Stimulated activated naive B cell treated with anti-CD40 and anti-IgM and Interleukin-4, amounts not matched to agents 10 μg/mL and 1 μg/mL and 100 μg/mL, for 72 hours (primary cell): ENCODE measurements at regions not wholly inside any gene's neighbourhood (a gene's known extent, or its start where the extent isn't known, plus 50 kb on each side); places are given as distances from the start of the nearest gene placed in this dataset.
A peak's percentile ranks its signal among the peaks of the same experiment; 100 is the strongest.

Source experiments
- ATAC-seq, 2 donors: fragments of 150-1000 bp; cut with Tn5 transposase; replicated peaks; 2 replicates each; pipeline ENCODE4 v1.10.0; 2021; ENCODE audit warnings: moderate library complexity in 1 of 2
- DNase-seq: peaks from one replicate; pipeline ENCODE4 v3.0.0; 2021
- H3K27ac Mint-ChIP-seq: one replicate; pipeline ENCODE4 v1.8.0; 2022; ENCODE audit warnings: mild to moderate bottlenecking, mixed read lengths
- H3K27me3 Mint-ChIP-seq, 2 donors: one replicate each; pipeline ENCODE4 v1.8.0; 2022; ENCODE audit warnings: mixed read lengths in 2 of 2
- H3K36me3 Mint-ChIP-seq, 2 donors: one replicate each; pipeline ENCODE4 v1.8.0; 2022; ENCODE audit warnings: mixed read lengths in 2 of 2, mild to moderate bottlenecking in 1 of 2
- H3K4me1 Mint-ChIP-seq, 2 donors: one replicate each; pipeline ENCODE4 v1.8.0; 2022; ENCODE audit warnings: mixed read lengths in 2 of 2, mild to moderate bottlenecking in 1 of 2
- H3K4me3 Mint-ChIP-seq, 2 donors: one replicate each; pipeline ENCODE4 v1.8.0; 2022; ENCODE audit warnings: mild to moderate bottlenecking in 2 of 2, mixed read lengths in 2 of 2, moderate library complexity in 1 of 2
- H3K9me3 Mint-ChIP-seq, 2 donors: one replicate each; pipeline ENCODE4 v1.8.0; 2022; ENCODE audit warnings: mixed read lengths in 2 of 2, mild to moderate bottlenecking in 1 of 2

DNA sequence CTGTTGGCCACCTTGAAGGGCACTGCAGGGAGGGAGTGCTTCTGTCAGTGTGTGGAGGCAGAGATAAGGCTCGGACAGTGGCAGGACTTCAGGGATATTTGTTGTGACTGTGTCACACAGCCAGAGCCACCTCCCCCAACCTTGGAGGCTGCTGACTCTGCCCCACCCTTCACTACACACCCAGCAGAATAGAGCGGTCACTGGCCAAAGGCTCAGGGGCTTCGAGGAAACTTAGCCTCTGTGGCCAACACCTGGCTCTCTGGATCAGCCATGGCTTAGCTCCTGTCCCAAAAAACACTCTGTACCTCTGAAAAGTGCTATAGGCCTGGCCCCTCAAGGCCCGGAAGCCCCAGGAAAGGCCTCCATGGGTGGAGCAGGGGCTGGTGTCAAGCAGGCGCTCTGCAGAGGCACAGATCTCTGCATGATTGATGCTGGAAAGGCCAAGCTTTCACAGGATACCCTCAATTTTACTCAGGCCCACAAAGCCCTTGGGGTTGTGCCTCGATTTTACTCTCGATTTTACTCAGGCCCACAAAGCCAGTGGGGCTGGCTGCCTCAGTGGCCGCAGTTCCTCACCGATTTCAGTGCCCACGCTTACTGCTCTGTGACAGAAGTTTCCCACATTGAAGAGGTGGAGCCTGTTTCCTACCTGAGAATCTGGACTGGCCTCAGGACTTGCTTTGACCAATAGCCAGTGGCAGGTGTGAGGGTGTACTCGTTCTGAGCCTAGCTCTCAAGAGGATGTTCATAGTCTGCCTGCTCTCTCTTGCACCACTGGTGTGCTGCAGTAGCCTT lies 113.2 kb upstream of the GPR26 start:
- Mint-ChIP-seq H3K27ac (peak overlapping the region; percentile 53), H3K4me3 (no peak overlapping the region), H3K27me3 (peaks cover 6 to 8% of the 10 kb centered on the region in 2 donors), H3K4me1 (peaks cover 0 to 2% of the 10 kb centered on the region in 2 donors), H3K9me3 (no peaks in the 10 kb centered on the region), H3K36me3 (no peaks in the 10 kb centered on the region)
- DNase-seq (no peak), ATAC-seq (peak; percentile 23 to 75)

GRCh38 chr10:123553810-123554430 lies 112.2 kb upstream of the GPR26 start:
- Mint-ChIP-seq H3K27ac (no peak overlapping the region), H3K9me3 (no peaks in the 10 kb centered on the region), H3K4me1 (peaks cover 0 to 4% of the 10 kb centered on the region in 2 donors), H3K36me3 (no peaks in the 10 kb centered on the region), H3K27me3 (peaks cover 6 to 8% of the 10 kb centered on the region in 2 donors), H3K4me3 (no peak overlapping the region)
- no peak for DNase-seq
- peak in 1 of 2 donors; percentile 15 for ATAC-seq

GRCh38 chr10:123554656-123555055 lies 111.5 kb upstream of the GPR26 start:
- peaks cover 3 to 7% of the 10 kb centered on the region in 2 donors for H3K4me1 Mint-ChIP-seq
- H3K4me3 Mint-ChIP-seq = no peak overlapping the region
- H3K9me3 Mint-ChIP-seq = no peaks in the 10 kb centered on the region

DNA sequence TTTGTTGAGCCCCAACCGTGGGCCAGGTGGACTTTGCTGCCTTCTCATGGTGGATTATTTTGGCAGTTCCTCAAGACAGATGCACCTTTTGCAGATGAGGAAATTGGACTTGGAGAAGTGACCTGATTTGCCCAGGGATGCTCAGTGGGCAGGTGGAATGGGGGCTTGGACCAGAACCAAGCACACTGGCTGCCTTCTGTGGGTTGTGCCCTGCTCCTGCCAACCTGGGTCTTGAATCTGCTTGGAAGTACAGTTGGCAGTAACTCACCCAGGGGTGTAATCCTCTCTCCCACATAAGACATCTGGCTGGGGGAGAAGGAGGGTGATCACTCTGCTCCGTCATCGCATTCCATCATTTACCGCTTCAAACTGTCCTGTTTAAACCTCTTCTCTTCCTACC lies 110.5 kb upstream of the GPR26 start:
- Mint-ChIP-seq H3K27ac (no peak overlapping the region), H3K4me3 (no peak overlapping the region), H3K27me3 (peaks cover 12 to 19% of the 10 kb centered on the region in 2 donors), H3K9me3 (no peaks in the 10 kb centered on the region), H3K4me1 (peaks cover 3 to 8% of the 10 kb centered on the region in 2 donors), H3K36me3 (no peaks in the 10 kb centered on the region)
- DNase-seq = no peak
- ATAC-seq = no peak

More at GRCh38 chr10:123554656-123555055, 111.5 kb upstream of the GPR26 start:
- H3K27ac Mint-ChIP-seq = no peak overlapping the region
- DNase-seq = no peak
- peaks cover 11 to 12% of the 10 kb centered on the region in 2 donors for H3K27me3 Mint-ChIP-seq
- ATAC-seq = no peak
- no peaks in the 10 kb centered on the region for H3K36me3 Mint-ChIP-seq

DNA sequence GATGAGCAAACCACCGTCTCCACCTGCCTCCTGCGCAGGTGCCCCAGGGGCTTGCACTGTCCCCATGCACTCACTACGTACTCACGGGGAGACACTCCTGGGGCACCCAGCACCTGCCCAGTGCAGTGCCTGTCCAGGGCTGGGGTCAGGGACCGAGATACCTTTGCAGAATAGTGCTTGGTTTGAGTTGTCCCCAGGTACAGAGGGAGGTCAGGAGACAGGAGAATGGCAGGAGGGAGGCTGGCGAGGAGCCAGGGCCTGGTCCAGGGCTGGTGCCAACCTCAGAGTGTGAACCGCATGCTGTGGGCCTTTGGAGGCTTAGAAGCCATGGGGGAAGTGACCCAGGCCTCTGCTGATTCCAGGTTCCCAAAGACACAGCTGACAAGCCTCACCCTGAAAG lies 110.1 kb upstream of the GPR26 start:
- H3K4me1 Mint-ChIP-seq = peaks cover 3 to 8% of the 10 kb centered on the region in 2 donors
- no peaks in the 10 kb centered on the region for H3K36me3 Mint-ChIP-seq
- no peak overlapping the region for H3K4me3 Mint-ChIP-seq
- peaks cover 15 to 22% of the 10 kb centered on the region in 2 donors for H3K27me3 Mint-ChIP-seq
- no peak for ATAC-seq
- no peaks in the 10 kb centered on the region for H3K9me3 Mint-ChIP-seq
- H3K27ac Mint-ChIP-seq = no peak overlapping the region
- no peak for DNase-seq

DNA sequence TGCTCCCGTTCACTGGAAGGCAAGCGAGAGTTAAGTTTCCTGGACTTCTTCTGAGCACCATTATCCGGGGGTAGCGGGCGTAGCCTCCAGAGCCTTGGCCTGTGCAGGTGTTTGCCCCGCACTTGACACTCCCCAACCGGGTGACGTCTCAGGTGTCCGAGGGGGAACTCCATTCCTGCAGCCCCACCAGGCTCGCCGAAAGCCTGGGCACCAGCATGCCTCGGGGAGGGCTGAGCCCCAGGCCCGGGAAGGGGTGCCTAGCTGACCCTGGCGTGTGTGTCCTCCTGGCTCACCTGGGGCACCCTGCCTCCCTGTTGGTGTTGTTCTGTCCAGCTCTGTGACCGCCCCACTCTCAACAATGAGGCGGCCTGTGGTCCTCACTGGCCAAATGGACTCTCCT lies 109.4 kb upstream of the GPR26 start:
- Mint-ChIP-seq H3K27me3 (peaks cover 14 to 20% of the 10 kb centered on the region in 2 donors), H3K4me1 (peaks cover 3 to 8% of the 10 kb centered on the region in 2 donors), H3K27ac (no peak overlapping the region), H3K36me3 (no peaks in the 10 kb centered on the region), H3K4me3 (no peak overlapping the region), H3K9me3 (no peaks in the 10 kb centered on the region)
- no peak for ATAC-seq
- DNase-seq = no peak

DNA sequence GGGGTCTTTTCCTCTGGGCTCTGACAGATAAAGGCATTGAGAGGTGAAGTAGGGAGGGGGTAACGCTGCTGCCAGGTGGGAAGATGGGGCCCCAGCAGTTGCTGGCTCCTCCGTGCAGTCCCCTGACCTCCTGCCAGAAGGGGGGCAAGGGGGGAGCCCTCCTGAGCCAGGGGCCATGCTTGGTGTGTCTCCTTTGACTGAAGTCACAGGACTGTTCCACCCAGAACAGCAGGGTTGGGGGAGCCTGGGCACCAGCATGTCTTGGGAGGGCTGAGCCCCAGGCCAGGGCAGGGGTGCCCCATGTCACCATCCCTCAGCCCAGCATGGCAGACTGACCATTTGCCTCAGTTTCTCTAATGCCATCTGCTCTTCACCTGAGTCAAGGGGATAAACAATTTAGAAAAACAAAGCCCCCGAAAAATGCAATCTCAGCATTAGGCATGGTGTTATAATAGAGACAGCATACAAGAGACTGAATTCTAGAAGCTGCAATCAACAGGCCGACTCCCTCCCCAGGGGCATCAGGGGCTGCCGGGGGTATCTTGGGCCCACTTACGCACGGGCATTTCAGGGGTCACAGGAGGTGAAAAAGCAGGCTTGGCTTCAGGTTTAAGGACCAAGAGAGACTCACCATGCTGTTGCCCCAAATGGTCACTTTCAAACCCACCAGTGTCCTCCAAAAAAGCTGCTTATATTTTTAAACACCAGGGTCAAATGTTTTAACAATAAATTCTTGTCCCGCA lies 108.6 kb upstream of the GPR26 start:
- ATAC-seq = no peak
- no peaks in the 10 kb centered on the region for H3K9me3 Mint-ChIP-seq
- H3K36me3 Mint-ChIP-seq = peaks cover 0 to 2% of the 10 kb centered on the region in 2 donors
- no peak for DNase-seq
- H3K27ac Mint-ChIP-seq = no peak overlapping the region
- H3K27me3 Mint-ChIP-seq = peaks cover 10 to 20% of the 10 kb centered on the region in 2 donors
- H3K4me1 Mint-ChIP-seq = peaks cover 3 to 8% of the 10 kb centered on the region in 2 donors
- no peak overlapping the region for H3K4me3 Mint-ChIP-seq

DNA sequence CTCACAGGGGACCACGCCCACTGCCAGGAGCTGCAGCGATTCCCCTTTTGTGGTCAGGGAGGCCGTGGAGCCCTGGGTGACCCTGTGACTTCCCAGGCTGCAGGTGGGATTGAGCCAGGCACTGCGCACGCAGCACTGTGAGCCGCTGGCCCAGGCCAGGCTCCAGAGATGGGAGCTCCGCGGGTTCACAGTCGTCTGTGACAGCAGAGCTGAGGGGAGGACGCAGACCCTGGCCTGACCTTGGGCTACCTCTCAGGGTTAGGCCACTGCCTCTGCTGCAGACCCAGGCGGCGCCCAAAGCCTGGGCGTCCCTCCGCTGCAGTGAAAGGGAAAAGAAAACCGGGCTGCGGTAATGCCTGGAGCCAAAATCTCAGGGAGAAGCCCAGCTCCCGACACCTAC lies 107.5 kb upstream of the GPR26 start:
- Mint-ChIP-seq H3K36me3 (peaks cover 0 to 2% of the 10 kb centered on the region in 2 donors), H3K27ac (no peak overlapping the region), H3K4me3 (no peak overlapping the region), H3K27me3 (peaks cover 10 to 20% of the 10 kb centered on the region in 2 donors), H3K4me1 (peaks cover 3 to 8% of the 10 kb centered on the region in 2 donors), H3K9me3 (no peaks in the 10 kb centered on the region)
- DNase-seq (no peak), ATAC-seq (no peak)

GRCh38 chr10:123559066-123559822 lies 106.9 kb upstream of the GPR26 start:
- no peak overlapping the region for H3K27ac Mint-ChIP-seq
- peak; percentile 55 for DNase-seq
- H3K27me3 Mint-ChIP-seq = peaks cover 10 to 20% of the 10 kb centered on the region in 2 donors
- H3K36me3 Mint-ChIP-seq = peaks cover 0 to 2% of the 10 kb centered on the region in 2 donors
- H3K4me3 Mint-ChIP-seq = no peak overlapping the region
- no peaks in the 10 kb centered on the region for H3K9me3 Mint-ChIP-seq
- peaks cover 3 to 8% of the 10 kb centered on the region in 2 donors for H3K4me1 Mint-ChIP-seq
- ATAC-seq = peak; percentile 79 to 82

DNA sequence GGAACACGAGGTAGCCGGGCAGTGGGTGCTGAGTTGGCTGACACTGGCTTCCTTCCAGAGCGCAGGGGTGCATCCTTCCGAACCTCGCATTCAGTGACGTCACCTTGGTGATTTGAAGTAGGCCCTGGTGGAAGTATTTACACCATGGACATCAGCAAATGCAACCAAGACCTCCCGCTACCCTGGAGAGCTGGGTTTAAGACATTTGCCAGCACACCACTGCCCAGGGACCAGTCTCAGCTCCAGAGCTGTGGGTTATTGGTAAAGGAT lies 106.4 kb upstream of the GPR26 start:
- Mint-ChIP-seq H3K4me1 (peaks cover 3 to 8% of the 10 kb centered on the region in 2 donors), H3K4me3 (no peak overlapping the region), H3K27ac (no peak overlapping the region), H3K9me3 (no peaks in the 10 kb centered on the region), H3K27me3 (peaks cover 10 to 20% of the 10 kb centered on the region in 2 donors), H3K36me3 (peaks cover 0 to 2% of the 10 kb centered on the region in 2 donors)
- ATAC-seq (no peak), DNase-seq (no peak)

- peaks cover 3 to 8% of the 10 kb centered on the region in 2 donors for H3K4me1 Mint-ChIP-seq
- H3K27ac Mint-ChIP-seq = no peak overlapping the region
- H3K36me3 Mint-ChIP-seq = peaks cover 0 to 2% of the 10 kb centered on the region in 2 donors
- ATAC-seq (no peak), DNase-seq (no peak)
- peaks cover 10 to 20% of the 10 kb centered on the region in 2 donors for H3K27me3 Mint-ChIP-seq
- H3K9me3 Mint-ChIP-seq = no peaks in the 10 kb centered on the region
- H3K4me3 Mint-ChIP-seq = no peak overlapping the region
Observed at GRCh38 chr10:123560301-123561140, 105.6 kb upstream of the GPR26 start.

- Mint-ChIP-seq H3K4me1 (peaks cover 3 to 8% of the 10 kb centered on the region in 2 donors), H3K4me3 (no peak overlapping the region), H3K27ac (no peak overlapping the region), H3K36me3 (peaks cover 0 to 2% of the 10 kb centered on the region in 2 donors), H3K27me3 (peaks cover 13 to 20% of the 10 kb centered on the region in 2 donors), H3K9me3 (no peaks in the 10 kb centered on the region)
- ATAC-seq (no peak), DNase-seq (no peak)
Observed at GRCh38 chr10:123561141-123561440, 105.1 kb upstream of the GPR26 start.

GRCh38 chr10:123562387-123562786 lies 103.8 kb upstream of the GPR26 start:
- Mint-ChIP-seq H3K4me1 (peaks cover 3 to 8% of the 10 kb centered on the region in 2 donors), H3K27me3 (peaks cover 16 to 26% of the 10 kb centered on the region in 2 donors), H3K36me3 (peaks cover 0 to 2% of the 10 kb centered on the region in 2 donors), H3K27ac (no peak overlapping the region), H3K4me3 (no peak overlapping the region), H3K9me3 (no peaks in the 10 kb centered on the region)
- ATAC-seq (no peak), DNase-seq (no peak)
